GM12878 (cell line): ENCODE measurements at regions not wholly inside any gene's neighbourhood (a gene's known extent, or its start where the extent isn't known, plus 50 kb on each side); places are given as distances from the start of the nearest gene placed in this dataset.

Experiments
- ATAC-seq: fragments of 200-7000 bp; cut with Tn5 transposase; 3 replicates; pipeline ENCODE4 v1.9.1; 2020; ENCODE audit warnings: mild to moderate bottlenecking, moderate library complexity
- BruUV-seq: library from RNA; stranded (reverse); fragments of 400-500 nt; replicated peaks from 2 replicates; lab custom pipeline; 2021; lab: Mats Ljungman, UMichigan
- CTCF ChIA-PET: fragments of 300-600 bp; sonication (Branson Sonifier 250); formaldehyde crosslinking; extraction: SDS; loops from one replicate; lab custom pipeline; 2021; ENCODE audit warnings: inconsistent platforms; lab: Yijun Ruan, JAX
- POLR2A ChIA-PET: fragments of 350-600 bp; formaldehyde crosslinking; extraction: SDS; loops from one replicate; lab custom pipeline; 2021; ENCODE audit warnings: inconsistent platforms; lab: Charles Lee
- RAD21 ChIA-PET: fragments of 300-600 bp; sonication (Branson Sonifier 250); formaldehyde crosslinking; loops from one replicate; lab custom pipeline; 2023; ENCODE audit warnings: antibody characterized with exemption; ENCODE audit not compliant: unreplicated experiment; lab: Charles Lee
- SMC1A ChIA-PET: fragments of 300-600 bp; sonication (Branson Sonifier 250); formaldehyde crosslinking; loops from one replicate; lab custom pipeline; 2023; ENCODE audit not compliant: unreplicated experiment, uncharacterized antibody; lab: Charles Lee
- DNase-seq: peaks from one replicate; pipeline ENCODE4 v3.0.0-alpha.2; 2011; ENCODE audit warnings: low read depth, low spot score
- FAIRE-seq: peaks from 3 replicates; lab custom pipeline; 2011; peaks lifted over from hg19 to GRCh38; lab: Jason Lieb, UNC
- H2AFZ ChIP-seq: 2 replicates; pipeline ENCODE4 v1.6.0; 2011; ENCODE audit warnings: low read depth, low read length, control low read depth; ENCODE audit not compliant: control insufficient read depth
- H3K27ac ChIP-seq: 2 replicates; pipeline ENCODE4 v1.5.1; 2011; ENCODE audit warnings: control low read depth; ENCODE audit not compliant: control insufficient read depth, insufficient read depth
- H3K27me3 ChIP-seq, 2 experiments: replicated peaks in 1 of 2; 2 replicates each; pipeline versions ENCODE4 v1.6.0 to v1.6.1; 2011; ENCODE audit warnings: low read length in 1 of 2; ENCODE audit not compliant: control insufficient read depth in 2 of 2, insufficient read depth in 2 of 2
- H3K36me3 ChIP-seq, 2 experiments: 2 replicates each; pipeline ENCODE4 v1.5.1; 2011; ENCODE audit warnings: low read length in 1 of 2; ENCODE audit not compliant: control insufficient read depth in 2 of 2, insufficient read depth in 2 of 2
- H3K4me1 ChIP-seq: 2 replicates; pipeline ENCODE4 v1.6.1; 2011; ENCODE audit warnings: mild to moderate bottlenecking, low read length, moderate library complexity, mixed read lengths; ENCODE audit not compliant: control insufficient read depth, insufficient read depth
- H3K4me2 ChIP-seq: 2 replicates; pipeline ENCODE4 v1.6.0; 2011; ENCODE audit warnings: control low read depth; ENCODE audit not compliant: control insufficient read depth, insufficient read depth
- H3K4me3 ChIP-seq: fragments of 200-600 bp; sonication (generic); 2 replicates; pipeline ENCODE4 v1.5.1; 2016
- H3K79me2 ChIP-seq: 2 replicates; pipeline ENCODE4 v1.6.0; 2011; ENCODE audit warnings: low read length; ENCODE audit not compliant: control insufficient read depth, insufficient read depth
- H3K9ac ChIP-seq: 2 replicates; pipeline ENCODE4 v1.8.0; 2011; ENCODE audit warnings: low read length, control low read depth, mixed read lengths; ENCODE audit not compliant: control insufficient read depth, insufficient read depth
- H3K9me3 ChIP-seq: replicated peaks from 3 replicates; pipeline ENCODE4 v1.5.1; 2011; ENCODE audit warnings: mild to moderate bottlenecking, low read length; ENCODE audit not compliant: control insufficient read depth, insufficient read depth
- H4K20me1 ChIP-seq: 2 replicates; pipeline ENCODE4 v1.6.0; 2011; ENCODE audit not compliant: control insufficient read depth, insufficient read depth
- BMI1 ChIP-seq: fragments of 450-650 bp; IDR thresholded peaks from 2 replicates; pipeline ENCODE4 v1.6.1; 2016; ENCODE audit warnings: mild to moderate bottlenecking, moderate library complexity, borderline replicate concordance
- GATAD2B ChIP-seq: fragments of 450-650 bp; conservative IDR thresholded peaks from 2 replicates; pipeline ENCODE4 v1.6.1; 2017; ENCODE audit warnings: low read depth, mild to moderate bottlenecking, moderate library complexity
- IRF5 ChIP-seq: fragments of 450-650 bp; IDR thresholded peaks from 2 replicates; pipeline ENCODE4 v1.6.1; 2017; ENCODE audit warnings: borderline replicate concordance
- KAT2A ChIP-seq: conservative IDR thresholded peaks from 2 replicates; pipeline ENCODE4 v1.6.1; 2011; ENCODE audit warnings: low read depth, low read length; ENCODE audit not compliant: control insufficient read depth
- MTA3 ChIP-seq: IDR thresholded peaks from 2 replicates; pipeline ENCODE4 v1.6.1; 2012; ENCODE audit warnings: low read length, inconsistent platforms, borderline replicate concordance
- MXI1 ChIP-seq: fragments of 150-350 bp; IDR thresholded peaks from 2 replicates; pipeline ENCODE4 v1.6.1; 2011; ENCODE audit warnings: low read depth, mild to moderate bottlenecking, inconsistent platforms, low read length, improper control_type of control experiment
- MYB ChIP-seq: fragments of 150-350 bp; IDR thresholded peaks from 2 replicates; pipeline ENCODE4 v1.6.1; 2014; ENCODE audit warnings: mild to moderate bottlenecking, low read depth, low read length, borderline replicate concordance
- MYC ChIP-seq: IDR thresholded peaks from 2 replicates; pipeline ENCODE4 v1.6.1; 2011; ENCODE audit warnings: mild to moderate bottlenecking, low read length, moderate library complexity, inconsistent platforms; ENCODE audit not compliant: insufficient read depth, insufficient replicate concordance, insufficient read length, severe bottlenecking
- NFYA ChIP-seq: IDR thresholded peaks from 2 replicates; pipeline ENCODE4 v1.6.1; 2011; ENCODE audit warnings: low read depth, mild to moderate bottlenecking, low read length, improper control_type of control experiment, borderline replicate concordance
- NFYB ChIP-seq: IDR thresholded peaks from 2 replicates; pipeline ENCODE4 v1.6.1; 2011; ENCODE audit warnings: low read depth, mild to moderate bottlenecking, low read length, improper control_type of control experiment, moderate library complexity; ENCODE audit not compliant: insufficient read depth
- PML ChIP-seq: IDR thresholded peaks from 2 replicates; pipeline ENCODE4 v1.6.1; 2012; ENCODE audit warnings: low read length, inconsistent platforms
- SUZ12 ChIP-seq: fragments of 200-600 bp; sonication (generic); IDR thresholded peaks from one replicate; pipeline ENCODE4 v1.6.1; 2018; ENCODE audit warnings: antibody characterized with exemption, mild to moderate bottlenecking; ENCODE audit not compliant: unreplicated experiment
- TCF12 ChIP-seq: IDR thresholded peaks from 2 replicates; pipeline ENCODE4 v1.6.1; 2011; ENCODE audit warnings: low read depth, mild to moderate bottlenecking, low read length
- YY1 ChIP-seq: IDR thresholded peaks from 2 replicates; pipeline ENCODE4 v1.6.1; 2011; ENCODE audit warnings: low read depth, mild to moderate bottlenecking, low read length
- ZBED1 ChIP-seq: IDR thresholded peaks from 2 replicates; pipeline ENCODE4 v1.6.1; 2016; ENCODE audit warnings: borderline replicate concordance
- ZNF24 ChIP-seq: fragments of 450-650 bp; IDR thresholded peaks from 2 replicates; pipeline ENCODE4 v1.6.1; 2017; ENCODE audit warnings: antibody characterized with exemption, mild to moderate bottlenecking
- WGBS: methylation state at CpG from one replicate; pipeline ENCODE4 v1.1.6; 2016; ENCODE audit warnings: low lambda C conversion rate; ENCODE audit not compliant: insufficient replicate concordance, insufficient coverage; ENCODE audit errors: missing lambda C conversion rate; 5-methylcytosine and 5-hydroxymethylcytosine counted together
- in situ Hi-C: fragments of 300-500 bp; cut with MboI; formaldehyde crosslinking; loops from 9 replicates; pipeline ENCODE4 v1.14.3; 2018; ENCODE audit warnings: mixed read lengths
- intact Hi-C: fragments of 100-400 bp; cut with micrococcal nuclease; formaldehyde crosslinking; loops from one replicate; pipeline ENCODE4 v1.14.2; 2022; ENCODE audit not compliant: unreplicated experiment

- POLR2A ChIA-PET = no interaction called here
- Histone ChIP-seq H3K9ac (no peak overlapping the region), H3K27ac (no peak overlapping the region), H3K4me2 (no peak overlapping the region), H3K4me3 (no peak overlapping the region), H4K20me1 (no peaks in the 10 kb centered on the region), H3K9me3 (no peaks in the 10 kb centered on the region; the same call in 2 of the 3 replicates), H2AFZ (no peak overlapping the region), H3K27me3 (no peaks in the 10 kb centered on the region), H3K79me2 (no peaks in the 10 kb centered on the region), H3K36me3 (no peaks in the 10 kb centered on the region), H3K4me1 (no peaks in the 10 kb centered on the region)
- RAD21 ChIA-PET = no interaction called here
- TF ChIP-seq YY1 (no peak), NFYA (no peak), MYB (no peak), MYC (no peak), ZNF24 (no peak), MXI1 (no peak), NFYB (no peak), ZBED1 (no peak), TCF12 (no peak), SUZ12 (no peak), KAT2A (no peak)
- SMC1A ChIA-PET = no interaction called here
- in situ Hi-C loops (no loop called here), intact Hi-C loops (no loop called here)
- DNase-seq (no peak), FAIRE-seq (no peak), ATAC-seq (no peak)
- BruUV-seq = no TSS peak
- CTCF ChIA-PET = no interaction called here
These were observed 305.8 kb upstream of the CLEC14A start for GRCh38 chr14:38561657-38562056.

GRCh38 chr14:38559711-38560110 lies 303.8 kb upstream of the CLEC14A start:
- no peak for FAIRE-seq
- no peaks in the 10 kb centered on the region; the same call in 2 of the 3 replicates for H3K9me3 ChIP-seq
- DNase-seq = no peak
- H4K20me1 ChIP-seq = no peaks in the 10 kb centered on the region
- intact Hi-C loops (no loop called here), in situ Hi-C loops (no loop called here)
- no peaks in the 10 kb centered on the region for H3K79me2 ChIP-seq
- ChIA-PET POLR2A (no interaction called here), SMC1A (no interaction called here), RAD21 (no interaction called here), CTCF (no interaction called here)
- no TSS peak for BruUV-seq
- H3K4me3 ChIP-seq = no peak overlapping the region
- no peak overlapping the region for H3K9ac ChIP-seq
- 23% methylated on average over 2 of the region's 2 CpGs for WGBS
- no peak overlapping the region for H3K4me2 ChIP-seq
- H3K27me3 ChIP-seq = no peaks in the 10 kb centered on the region
- TF ChIP-seq MTA3 (no peak), IRF5 (no peak), PML (no peak), GATAD2B (no peak), BMI1 (no peak)
- no peaks in the 10 kb centered on the region for H3K36me3 ChIP-seq
- H3K27ac ChIP-seq = no peak overlapping the region
- H3K4me1 ChIP-seq = no peaks in the 10 kb centered on the region
- ATAC-seq = no peak
- no peak overlapping the region for H2AFZ ChIP-seq
